Bronchial epithelial cell (primary cell): ENCODE measurements at regions not wholly inside any gene's neighbourhood (a gene's known extent, or its start where the extent isn't known, plus 50 kb on each side); places are given as distances from the start of the nearest gene placed in this dataset.

Experiments
- DNase-seq: peaks from one replicate; pipeline ENCODE4 v3.0.0-alpha.2; 2010; ENCODE audit warnings: low read depth
- FAIRE-seq: peaks from 2 replicates; lab custom pipeline; 2011; peaks lifted over from hg19 to GRCh38; lab: Jason Lieb, UNC
- H3K27me3 ChIP-seq: 2 replicates; pipeline ENCODE4 v1.5.1; 2011; ENCODE audit warnings: low read length; ENCODE audit not compliant: control insufficient read depth, insufficient read depth
- H3K36me3 ChIP-seq: 2 replicates; pipeline ENCODE4 v1.5.1; 2011; ENCODE audit warnings: low read length; ENCODE audit not compliant: control insufficient read depth, insufficient read depth
- H3K4me3 ChIP-seq: 2 replicates; pipeline ENCODE4 v1.5.1; 2011; ENCODE audit warnings: mild to moderate bottlenecking, low read depth, low read length, control low read depth
- TF ChIP-seq, protein P1 (sequence below): IDR thresholded peaks from 2 replicates; pipeline ENCODE4 v1.5.1; 2011; ENCODE audit warnings: mild to moderate bottlenecking, moderate library complexity, low read length, control low read depth, inconsistent platforms; ENCODE audit not compliant: insufficient read depth, severe bottlenecking

DNA sequence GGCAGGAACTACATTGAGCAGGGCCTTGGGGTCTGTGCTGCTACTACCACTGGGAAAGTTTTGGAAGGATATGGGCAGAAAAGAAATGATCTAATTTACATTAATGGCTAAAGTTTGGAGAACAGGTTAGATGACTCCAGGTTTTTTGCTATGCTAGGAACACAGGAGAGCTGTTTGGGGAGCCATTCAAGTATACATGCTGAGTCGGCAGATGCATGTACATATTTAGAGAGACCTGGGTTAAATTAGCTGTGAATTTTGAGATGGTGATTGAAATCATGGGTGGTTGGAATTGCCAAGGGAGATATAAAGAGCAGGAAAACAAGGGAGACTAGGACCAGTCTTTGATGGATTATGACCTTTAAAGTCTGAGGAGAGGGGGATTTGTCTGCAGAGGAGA, 113.1 kb upstream of the BACH2 start:
- TF ChIP-seq, protein P1, sequence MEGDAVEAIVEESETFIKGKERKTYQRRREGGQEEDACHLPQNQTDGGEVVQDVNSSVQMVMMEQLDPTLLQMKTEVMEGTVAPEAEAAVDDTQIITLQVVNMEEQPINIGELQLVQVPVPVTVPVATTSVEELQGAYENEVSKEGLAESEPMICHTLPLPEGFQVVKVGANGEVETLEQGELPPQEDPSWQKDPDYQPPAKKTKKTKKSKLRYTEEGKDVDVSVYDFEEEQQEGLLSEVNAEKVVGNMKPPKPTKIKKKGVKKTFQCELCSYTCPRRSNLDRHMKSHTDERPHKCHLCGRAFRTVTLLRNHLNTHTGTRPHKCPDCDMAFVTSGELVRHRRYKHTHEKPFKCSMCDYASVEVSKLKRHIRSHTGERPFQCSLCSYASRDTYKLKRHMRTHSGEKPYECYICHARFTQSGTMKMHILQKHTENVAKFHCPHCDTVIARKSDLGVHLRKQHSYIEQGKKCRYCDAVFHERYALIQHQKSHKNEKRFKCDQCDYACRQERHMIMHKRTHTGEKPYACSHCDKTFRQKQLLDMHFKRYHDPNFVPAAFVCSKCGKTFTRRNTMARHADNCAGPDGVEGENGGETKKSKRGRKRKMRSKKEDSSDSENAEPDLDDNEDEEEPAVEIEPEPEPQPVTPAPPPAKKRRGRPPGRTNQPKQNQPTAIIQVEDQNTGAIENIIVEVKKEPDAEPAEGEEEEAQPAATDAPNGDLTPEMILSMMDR: no peak
- H3K27me3 ChIP-seq: no peaks in the 10 kb centered on the region
- FAIRE-seq: no peak
- no peak for DNase-seq
- H3K36me3 ChIP-seq: no peaks in the 10 kb centered on the region
- no peak overlapping the region for H3K4me3 ChIP-seq

DNA sequence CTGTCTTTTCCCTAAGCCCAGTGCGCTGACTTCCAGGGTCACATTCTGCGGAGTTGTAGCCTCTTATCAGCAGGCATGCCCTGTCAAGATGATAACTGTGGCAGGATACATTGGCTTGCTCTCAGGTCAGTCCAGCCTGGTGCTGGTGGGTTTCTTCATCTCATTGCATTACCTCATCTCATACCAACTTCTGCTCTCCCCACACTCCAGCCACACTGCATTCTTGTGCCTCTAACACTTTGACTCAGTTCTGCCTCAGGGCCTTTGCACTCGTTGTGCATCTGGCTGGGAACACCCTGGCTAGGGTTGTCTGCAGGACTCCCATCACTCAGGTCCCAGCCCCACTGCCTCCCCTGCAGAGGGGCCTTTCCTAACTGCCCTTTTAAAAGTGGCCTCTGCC, 110.3 kb upstream of the BACH2 start:
- TF ChIP-seq, protein P1: no peak

DNA sequence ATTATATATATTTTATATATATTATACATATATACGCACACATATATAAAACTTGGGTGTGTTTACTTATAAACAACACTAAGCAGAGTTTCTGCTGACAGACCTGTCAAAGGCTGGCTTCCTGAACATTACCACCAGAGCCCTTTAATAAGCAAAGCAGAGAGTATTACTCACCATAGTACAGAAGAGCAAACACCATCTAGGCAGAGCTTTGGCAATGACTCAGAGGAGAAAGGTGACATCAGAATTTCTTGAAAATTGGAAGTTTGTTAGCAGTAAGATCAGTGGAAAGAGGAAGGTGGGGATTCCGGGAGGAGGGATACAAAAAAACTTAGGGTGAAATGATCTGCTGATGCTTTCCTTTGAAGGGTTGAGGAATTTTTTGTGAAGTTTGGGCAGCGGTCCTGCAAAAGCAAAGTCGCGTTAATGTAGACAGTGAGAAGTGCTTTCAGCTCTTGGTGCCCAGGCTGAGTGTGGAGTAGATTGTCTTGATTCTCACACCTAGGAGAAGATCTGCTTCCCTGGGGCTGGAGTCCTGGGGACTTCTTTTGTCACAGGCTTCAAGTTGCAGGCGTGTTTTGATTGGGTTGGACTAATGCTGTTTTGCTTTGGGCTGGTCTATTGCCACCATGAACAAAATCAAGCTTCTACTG, 109.6 kb upstream of the BACH2 start:
- Histone ChIP-seq H3K36me3 (no peaks in the 10 kb centered on the region), H3K27me3 (no peaks in the 10 kb centered on the region), H3K4me3 (no peak overlapping the region)
- DNase-seq (peak; percentile 91), FAIRE-seq (no peak)
- TF ChIP-seq, protein P1: no peak

More for the DNA sequence above, 110.3 kb upstream of the BACH2 start:
- no peaks in the 10 kb centered on the region for H3K36me3 ChIP-seq
- H3K27me3 ChIP-seq: no peaks in the 10 kb centered on the region
- no peak for FAIRE-seq
- peak; percentile 76 for DNase-seq
- no peak overlapping the region for H3K4me3 ChIP-seq

DNA sequence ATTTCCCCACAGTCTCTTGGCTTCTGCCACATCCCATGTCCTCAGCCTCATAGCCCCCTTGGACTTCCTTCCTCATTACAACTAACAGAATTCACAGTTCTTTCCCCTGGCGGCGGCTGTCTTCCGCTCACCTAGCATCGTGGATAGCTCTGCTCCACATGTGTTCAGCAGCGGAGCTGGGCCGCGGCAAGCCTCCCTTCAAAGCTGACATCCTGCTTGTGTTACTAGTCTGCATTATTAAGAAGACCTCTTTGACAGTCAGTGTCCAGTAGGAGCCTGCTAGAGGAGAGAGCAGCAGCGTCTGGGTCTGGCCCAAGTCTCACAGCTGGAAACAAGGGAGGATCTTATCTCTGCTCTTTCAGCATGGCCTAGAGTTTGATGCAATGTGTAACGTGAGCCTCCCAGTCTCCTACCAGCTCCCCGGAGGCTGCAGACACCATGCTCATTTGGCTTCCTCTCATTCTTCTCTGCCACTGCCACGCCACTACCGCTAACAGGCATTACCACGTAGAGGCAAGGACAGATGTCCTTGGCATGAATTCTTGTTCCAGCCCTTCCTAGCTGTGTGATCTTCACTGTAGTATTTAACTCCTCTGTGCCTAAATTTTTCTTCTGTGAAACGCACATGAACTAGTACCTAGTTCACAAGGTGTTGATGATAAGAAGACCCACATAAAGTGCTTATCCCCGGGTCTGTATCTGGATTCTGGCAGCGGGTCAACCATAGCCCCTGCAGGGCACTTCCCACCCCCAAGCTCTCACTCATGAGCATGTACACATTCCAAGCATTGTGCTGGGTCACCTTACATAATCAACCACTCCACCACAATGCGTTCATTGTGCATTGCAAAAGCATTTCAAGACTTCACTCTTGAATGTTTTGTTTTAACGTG, 107.1 kb upstream of the BACH2 start:
- FAIRE-seq: no peak
- TF ChIP-seq, protein P1: no peak

DNA sequence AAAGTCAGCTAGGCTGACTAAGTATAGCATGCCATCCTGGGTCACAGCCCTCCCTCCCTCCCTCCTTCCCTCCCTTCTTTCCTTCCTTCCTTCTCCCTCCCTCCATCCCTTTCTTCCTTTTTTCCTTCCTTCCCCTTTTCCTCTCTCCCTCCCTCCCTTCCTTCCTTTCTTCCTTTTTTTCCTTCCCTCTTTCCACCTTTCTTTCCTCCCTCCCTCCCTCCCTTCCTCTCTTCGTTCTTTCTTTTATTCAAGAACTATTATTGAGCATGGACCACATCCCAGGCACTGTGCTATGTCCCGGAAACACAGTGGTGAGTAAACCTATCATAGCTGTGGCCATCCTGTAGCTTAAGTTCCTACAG, 106.2 kb upstream of the BACH2 start:
- no peak for DNase-seq
- FAIRE-seq: no peak
- no peaks in the 10 kb centered on the region for H3K36me3 ChIP-seq
- no peak overlapping the region for H3K4me3 ChIP-seq
- H3K27me3 ChIP-seq: no peaks in the 10 kb centered on the region
- TF ChIP-seq, protein P1: no peak

More for the DNA sequence above, 107.1 kb upstream of the BACH2 start:
- no peak overlapping the region for H3K4me3 ChIP-seq
- H3K36me3 ChIP-seq: no peaks in the 10 kb centered on the region
- no peaks in the 10 kb centered on the region for H3K27me3 ChIP-seq
- peak; percentile 53 for DNase-seq
